GM19372 (cell line): ENCODE measurements at regions not wholly inside any gene's neighbourhood (a gene's known extent, or its start where the extent isn't known, plus 50 kb on each side); places are given as distances from the start of the nearest gene placed in this dataset.

Experiments used
- ATAC-seq: cut with Tn5 transposase; IDR thresholded peaks from one replicate; pipeline ENCODE4 v1.9.1; 2021; ENCODE audit warnings: mild to moderate bottlenecking, low read depth, moderate library complexity; ENCODE audit not compliant: unreplicated experiment

- no peak for ATAC-seq
Measured at GRCh38 chr5:136924490-136924889, 559.1 kb upstream of the TRPC7 start.

- no peak for ATAC-seq
Measured at GRCh38 chr5:136910625-136911024, 545.3 kb upstream of the TRPC7 start.

GRCh38 chr5:136909906-136910305, 544.6 kb upstream of the TRPC7 start:
- no peak for ATAC-seq

GRCh38 chr5:136907371-136907770, 542.0 kb upstream of the TRPC7 start:
- no peak for ATAC-seq

GRCh38 chr5:136906545-136906944, 541.2 kb upstream of the TRPC7 start:
- no peak for ATAC-seq

GRCh38 chr5:136905571-136905970, 540.2 kb upstream of the TRPC7 start:
- ATAC-seq: no peak

- ATAC-seq: no peak
Measured at GRCh38 chr5:136894070-136894469, 528.7 kb upstream of the TRPC7 start.

- no peak for ATAC-seq
Measured at GRCh38 chr5:136892000-136892399, 526.7 kb upstream of the TRPC7 start.

- no peak for ATAC-seq
Measured at GRCh38 chr5:136891175-136891972, 526.0 kb upstream of the TRPC7 start.

- ATAC-seq: no peak
Measured at GRCh38 chr5:136890431-136891148, 525.2 kb upstream of the TRPC7 start.

GRCh38 chr5:136886608-136887007, 521.3 kb upstream of the TRPC7 start:
- no peak for ATAC-seq

- no peak for ATAC-seq
Measured at GRCh38 chr5:136864960-136865359, 499.6 kb upstream of the TRPC7 start.

- no peak for ATAC-seq
Measured at GRCh38 chr5:136856648-136857047, 491.3 kb upstream of the TRPC7 start.

- no peak for ATAC-seq
Measured at GRCh38 chr5:136853971-136854370, 488.6 kb upstream of the TRPC7 start.

GRCh38 chr5:136840601-136841000, 475.3 kb upstream of the TRPC7 start:
- no peak for ATAC-seq

GRCh38 chr5:136836093-136836492, 470.7 kb upstream of the TRPC7 start:
- no peak for ATAC-seq

GRCh38 chr5:136820848-136821247, 455.5 kb upstream of the TRPC7 start:
- no peak for ATAC-seq

- ATAC-seq: no peak
Measured at GRCh38 chr5:136819526-136820302, 454.4 kb upstream of the TRPC7 start.

- ATAC-seq: no peak
Measured at GRCh38 chr5:136816327-136816726, 451.0 kb upstream of the TRPC7 start.

GRCh38 chr5:136814619-136815378, 449.5 kb upstream of the TRPC7 start:
- no peak for ATAC-seq
